ENCODE measurements at regions not wholly inside any gene's neighbourhood (a gene's known extent, or its start where the extent isn't known, plus 50 kb on each side); places are given as distances from the start of the nearest gene placed in this dataset.

DNA sequence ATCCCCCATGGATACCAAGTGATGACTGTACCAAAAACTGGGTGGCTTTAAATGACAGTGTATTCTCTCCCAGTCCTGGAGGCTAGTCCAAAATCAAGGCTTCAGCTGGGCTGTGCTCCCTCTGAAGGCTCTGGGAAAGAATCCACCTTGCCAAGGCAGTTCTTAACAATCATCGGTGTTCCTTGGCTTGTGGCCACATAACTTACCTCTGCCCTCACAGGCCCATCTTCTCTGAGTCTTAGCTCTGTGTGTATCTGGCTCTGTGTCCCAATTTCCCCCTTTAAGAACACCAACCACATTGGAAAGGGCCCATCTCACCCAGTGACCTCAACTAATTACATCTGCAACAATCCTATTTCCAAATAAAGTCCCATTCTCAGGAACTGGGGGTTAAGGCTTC is 503.0 kb upstream of the PROK2 start:
- no peak for DNase-seq (ENCODE audit: low read depth)
- TF ChIP-seq, protein P1, sequence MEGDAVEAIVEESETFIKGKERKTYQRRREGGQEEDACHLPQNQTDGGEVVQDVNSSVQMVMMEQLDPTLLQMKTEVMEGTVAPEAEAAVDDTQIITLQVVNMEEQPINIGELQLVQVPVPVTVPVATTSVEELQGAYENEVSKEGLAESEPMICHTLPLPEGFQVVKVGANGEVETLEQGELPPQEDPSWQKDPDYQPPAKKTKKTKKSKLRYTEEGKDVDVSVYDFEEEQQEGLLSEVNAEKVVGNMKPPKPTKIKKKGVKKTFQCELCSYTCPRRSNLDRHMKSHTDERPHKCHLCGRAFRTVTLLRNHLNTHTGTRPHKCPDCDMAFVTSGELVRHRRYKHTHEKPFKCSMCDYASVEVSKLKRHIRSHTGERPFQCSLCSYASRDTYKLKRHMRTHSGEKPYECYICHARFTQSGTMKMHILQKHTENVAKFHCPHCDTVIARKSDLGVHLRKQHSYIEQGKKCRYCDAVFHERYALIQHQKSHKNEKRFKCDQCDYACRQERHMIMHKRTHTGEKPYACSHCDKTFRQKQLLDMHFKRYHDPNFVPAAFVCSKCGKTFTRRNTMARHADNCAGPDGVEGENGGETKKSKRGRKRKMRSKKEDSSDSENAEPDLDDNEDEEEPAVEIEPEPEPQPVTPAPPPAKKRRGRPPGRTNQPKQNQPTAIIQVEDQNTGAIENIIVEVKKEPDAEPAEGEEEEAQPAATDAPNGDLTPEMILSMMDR (IDR thresholded peaks at IDR 0.05; ENCODE audit: low read length, missing control alignments) = no peak
- no peak overlapping the region for H3K4me3 ChIP-seq (replicated peaks; ENCODE audit: low read depth, low read length)

DNA sequence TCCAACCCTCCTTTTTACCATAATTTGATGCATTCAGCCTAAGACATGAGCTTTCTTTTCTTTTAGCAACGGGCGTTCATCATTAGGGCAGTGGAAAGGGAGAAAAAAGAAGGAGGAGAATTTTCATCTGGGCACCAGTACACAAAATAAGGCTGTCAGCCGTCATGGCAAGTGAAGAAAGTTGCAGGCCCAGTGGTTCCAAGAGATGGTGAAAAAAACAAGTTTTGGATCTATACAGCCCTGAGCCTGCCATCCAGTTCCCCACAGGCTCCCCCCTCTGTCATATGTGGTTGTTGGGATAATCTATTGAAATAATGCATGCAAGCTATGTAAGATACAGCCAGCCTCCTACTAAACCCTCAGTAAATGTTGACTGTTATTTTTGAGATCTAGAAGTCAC is 500.6 kb upstream of the PROK2 start:
- no peak for DNase-seq (ENCODE audit: low read depth)
- TF ChIP-seq, protein P1 (IDR thresholded peaks at IDR 0.05; ENCODE audit: low read length, missing control alignments) = no peak
- no peak overlapping the region for H3K4me3 ChIP-seq (replicated peaks; ENCODE audit: low read depth, low read length)

DNA sequence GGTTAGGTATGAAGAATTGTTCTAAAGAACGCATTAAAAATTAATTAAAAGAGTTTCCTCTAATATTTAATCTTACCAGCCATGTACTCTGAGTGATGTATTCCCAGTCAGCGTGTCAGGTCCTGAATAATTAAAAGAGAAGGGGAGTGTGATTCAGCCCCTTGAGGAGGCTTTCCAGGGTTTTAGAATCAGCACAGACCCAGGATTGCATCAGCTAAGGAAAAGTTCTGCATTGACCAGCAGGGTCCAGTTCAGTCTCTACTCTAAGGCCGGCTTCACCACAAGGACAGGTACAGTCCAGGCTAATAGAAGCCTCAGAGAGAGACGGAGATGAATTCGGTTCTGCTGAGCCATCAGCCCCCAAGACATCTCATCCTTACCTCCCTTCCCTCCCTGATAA is 499.5 kb upstream of the PROK2 start:
- no peak overlapping the region for H3K4me3 ChIP-seq (replicated peaks; ENCODE audit: low read depth, low read length)
- no peak for DNase-seq (ENCODE audit: low read depth)
- TF ChIP-seq, protein P1 (IDR thresholded peaks at IDR 0.05; ENCODE audit: low read length, missing control alignments) = no peak

DNA sequence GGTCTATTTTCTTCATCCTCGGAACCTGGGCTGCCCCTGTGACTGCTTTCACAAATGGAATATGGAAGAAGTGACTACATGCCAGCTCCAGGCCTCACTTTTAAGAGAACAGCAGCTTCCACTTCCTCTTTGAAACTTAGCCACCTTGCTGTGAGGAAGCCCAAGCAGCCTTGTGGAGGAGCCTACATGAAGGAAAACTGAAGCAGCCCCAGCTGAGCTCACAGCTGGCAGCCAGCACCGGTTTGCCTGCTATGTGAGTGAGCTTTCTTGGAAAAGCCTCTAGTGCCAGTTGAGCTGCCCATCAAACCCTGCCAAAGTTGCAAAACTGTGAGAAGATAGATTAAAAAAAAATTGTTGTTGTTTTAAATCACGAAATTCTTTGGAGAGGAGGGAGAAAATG is 498.0 kb upstream of the PROK2 start:
- H3K4me3 ChIP-seq (replicated peaks; ENCODE audit: low read depth, low read length) = no peak overlapping the region
- TF ChIP-seq, protein P1 (IDR thresholded peaks at IDR 0.05; ENCODE audit: low read length, missing control alignments) = no peak
- no peak for DNase-seq (ENCODE audit: low read depth)

DNA sequence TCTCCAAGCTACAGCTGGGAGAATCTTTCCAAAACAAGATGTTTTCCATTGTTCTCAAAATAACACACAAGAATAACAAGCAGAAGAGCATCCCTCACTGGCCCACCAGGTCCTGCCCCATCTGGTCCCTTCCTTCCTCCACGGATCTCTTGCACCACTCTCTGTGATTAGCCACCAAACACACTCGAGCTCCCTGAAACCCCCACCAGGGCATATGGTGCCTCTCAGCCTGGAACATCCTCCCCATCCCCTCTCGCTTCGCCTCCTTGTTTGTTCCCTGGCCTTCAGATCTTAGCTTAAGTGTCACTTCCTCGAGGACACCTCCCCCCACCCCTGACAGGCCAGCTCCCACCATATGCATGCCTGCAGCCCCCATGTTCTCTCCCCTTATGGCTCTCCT is 496.6 kb upstream of the PROK2 start:
- TF ChIP-seq, protein P1 (IDR thresholded peaks at IDR 0.05; ENCODE audit: low read length, missing control alignments) = no peak
- DNase-seq (ENCODE audit: low read depth) = no peak
- H3K4me3 ChIP-seq (replicated peaks; ENCODE audit: low read depth, low read length) = no peak overlapping the region

DNA sequence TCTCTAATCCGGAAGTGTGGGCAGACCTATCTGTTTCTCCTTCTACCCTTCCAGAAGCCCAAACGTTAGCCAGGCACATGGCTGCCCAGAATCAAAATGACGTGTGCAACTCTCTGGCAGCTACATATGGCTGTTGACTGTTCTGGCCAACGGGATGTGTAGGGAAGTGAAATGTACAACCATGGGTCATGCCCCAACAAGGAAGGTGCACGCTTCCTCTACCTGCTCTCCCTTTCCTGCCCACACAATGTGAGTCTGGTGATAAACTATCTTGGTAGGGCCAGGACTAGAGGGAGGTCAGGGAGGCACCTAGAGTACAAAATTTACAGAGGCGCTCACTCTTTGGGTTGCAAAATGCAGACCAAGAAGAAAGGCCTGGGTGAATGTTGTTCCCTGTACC is 495.9 kb upstream of the PROK2 start:
- no peak for DNase-seq (ENCODE audit: low read depth)
- TF ChIP-seq, protein P1 (IDR thresholded peaks at IDR 0.05; ENCODE audit: low read length, missing control alignments) = no peak
- H3K4me3 ChIP-seq (replicated peaks; ENCODE audit: low read depth, low read length) = no peak overlapping the region

DNA sequence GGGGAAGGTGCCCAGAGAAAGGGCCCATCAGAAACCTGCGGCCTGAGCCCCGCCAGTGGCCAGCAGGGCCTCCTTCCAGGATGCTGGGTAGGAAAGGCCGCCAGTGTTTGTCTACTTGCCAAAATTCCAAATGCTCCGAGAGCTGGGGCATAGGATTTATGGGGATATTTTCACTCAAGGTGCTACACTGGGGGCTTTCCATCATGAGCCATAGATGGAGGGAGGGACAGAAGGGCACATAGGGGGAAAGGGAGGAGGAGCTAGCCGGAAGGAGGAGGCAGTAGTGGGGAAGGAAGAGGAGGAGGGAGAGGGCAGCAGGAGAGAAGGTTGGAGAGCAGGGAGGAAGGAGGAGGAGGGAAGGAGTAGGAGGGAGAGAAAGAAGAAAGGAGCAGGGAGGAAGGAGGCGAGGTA is 494.7 kb upstream of the PROK2 start:
- TF ChIP-seq, protein P1 (IDR thresholded peaks at IDR 0.05; ENCODE audit: low read length, missing control alignments) = no peak
- H3K4me3 ChIP-seq (replicated peaks; ENCODE audit: low read depth, low read length) = no peak overlapping the region
- DNase-seq (ENCODE audit: low read depth) = no peak

All from fibroblast of pulmonary artery (primary cell).